GM21360 (cell line): ENCODE measurements at regions not wholly inside any gene's neighbourhood (a gene's known extent, or its start where the extent isn't known, plus 50 kb on each side); places are given as distances from the start of the nearest gene placed in this dataset.

Experiments
- ATAC-seq: cut with Tn5 transposase; IDR thresholded peaks from one replicate; pipeline ENCODE4 v1.9.1; 2021; ENCODE audit warnings: mild to moderate bottlenecking, moderate library complexity; ENCODE audit not compliant: unreplicated experiment

DNA sequence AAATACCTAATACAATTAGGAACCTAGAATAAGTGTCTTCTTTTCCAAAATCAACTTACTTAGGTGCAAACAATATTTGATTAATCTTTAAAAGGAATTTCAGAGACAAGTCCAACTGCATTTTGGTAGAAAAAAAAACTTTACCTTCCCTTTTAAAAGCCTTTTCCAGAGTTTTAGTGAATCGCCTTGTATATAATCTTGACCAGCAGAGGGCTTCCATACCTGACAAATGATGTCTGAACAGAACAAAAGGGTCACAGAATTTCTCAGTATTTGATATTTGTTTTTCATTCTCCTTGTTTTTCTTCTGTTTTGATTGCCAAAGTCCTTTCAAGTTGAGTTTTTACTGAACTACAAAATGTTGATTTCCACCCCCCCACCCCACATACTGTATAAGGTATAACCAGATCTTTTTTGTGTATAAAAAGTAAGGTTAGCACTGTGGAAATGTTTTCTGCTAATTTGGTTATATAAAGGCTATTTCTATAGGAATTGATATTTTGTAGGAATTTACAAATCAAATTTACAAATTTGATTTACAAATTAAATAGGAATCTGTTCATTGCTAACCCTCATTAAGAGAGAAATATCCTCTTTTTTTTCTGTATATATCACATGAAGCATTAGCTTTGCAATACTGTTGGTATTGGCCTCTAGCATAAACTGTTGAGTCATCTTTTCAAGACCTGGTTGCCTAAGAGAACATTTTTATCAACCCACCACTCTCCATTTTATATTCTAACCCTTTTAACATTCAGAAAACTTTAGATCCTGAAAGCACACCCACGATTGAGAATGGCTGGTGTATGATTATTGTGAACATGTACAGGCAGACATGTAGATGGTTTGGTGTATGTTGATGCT is 464.1 kb upstream of the RARB start:
- no peak for ATAC-seq

DNA sequence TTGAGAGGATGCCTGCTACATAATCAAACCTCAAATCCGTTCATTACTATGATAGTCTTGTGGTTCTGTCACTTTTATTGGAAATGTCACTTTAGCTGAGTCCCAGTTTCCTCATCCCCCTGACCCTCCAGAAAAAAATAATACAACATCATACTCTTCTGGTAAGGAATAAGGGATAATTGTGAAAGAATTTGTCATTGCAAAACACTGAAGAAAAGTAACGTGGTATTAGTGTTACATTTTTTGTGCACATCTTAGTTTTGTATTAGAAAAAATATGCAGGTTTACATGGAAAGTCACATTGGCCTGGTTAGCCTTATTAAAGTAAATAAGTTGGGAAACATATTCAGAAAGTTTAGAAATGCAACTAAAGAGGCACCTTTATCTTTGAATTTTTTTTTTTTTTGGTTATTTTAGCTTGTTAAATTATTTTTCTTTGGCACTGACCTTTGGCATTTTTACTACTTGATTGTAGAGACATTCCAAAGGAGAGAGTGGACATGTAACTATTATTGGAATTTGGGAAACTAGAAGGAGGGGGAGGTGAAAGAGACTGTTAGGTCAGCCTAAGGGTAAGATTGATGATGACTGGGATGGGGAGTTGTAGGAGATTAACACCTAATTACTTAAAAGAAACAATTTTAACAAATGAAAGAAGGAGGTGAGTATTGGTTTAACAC is 462.2 kb upstream of the RARB start:
- ATAC-seq, result no peak

DNA sequence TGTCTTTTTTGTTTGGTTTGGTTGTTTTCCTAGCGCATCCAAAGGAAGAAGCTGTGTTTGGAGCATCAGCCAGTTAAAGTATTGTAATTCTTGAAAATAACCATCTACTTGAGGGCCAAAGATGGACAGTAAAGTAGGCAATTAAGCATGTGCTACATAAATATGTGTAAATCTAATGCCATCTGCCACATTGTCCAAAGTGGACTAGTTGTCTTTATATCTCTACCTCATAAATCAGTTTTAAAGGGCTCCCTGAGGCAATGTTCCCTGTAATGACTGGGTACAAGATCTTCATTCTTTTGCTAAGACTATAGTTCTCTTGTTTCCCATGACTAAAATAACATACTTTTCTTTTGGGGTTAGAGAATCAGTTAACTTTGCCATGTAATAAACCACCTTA is 460.0 kb upstream of the RARB start:
- ATAC-seq, result no peak

DNA sequence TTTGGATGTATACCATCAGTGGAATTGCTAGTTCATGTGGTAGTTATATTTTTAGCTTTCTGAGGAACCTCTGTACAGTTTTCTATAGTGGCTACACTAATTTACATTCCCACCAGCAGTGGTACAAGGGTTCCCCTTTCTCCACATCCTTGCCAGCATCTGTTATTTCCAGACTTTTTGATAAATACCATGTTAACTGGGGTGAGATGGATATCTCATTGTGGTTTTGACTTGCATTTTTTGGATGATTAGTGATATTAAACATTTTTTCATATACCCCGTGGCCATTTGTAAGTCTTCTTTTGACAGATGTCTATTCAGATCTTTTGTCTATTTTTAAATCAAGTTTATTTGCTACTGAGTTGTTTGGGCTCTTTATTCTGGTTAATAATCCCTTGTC is 455.6 kb upstream of the RARB start:
- ATAC-seq, result no peak

DNA sequence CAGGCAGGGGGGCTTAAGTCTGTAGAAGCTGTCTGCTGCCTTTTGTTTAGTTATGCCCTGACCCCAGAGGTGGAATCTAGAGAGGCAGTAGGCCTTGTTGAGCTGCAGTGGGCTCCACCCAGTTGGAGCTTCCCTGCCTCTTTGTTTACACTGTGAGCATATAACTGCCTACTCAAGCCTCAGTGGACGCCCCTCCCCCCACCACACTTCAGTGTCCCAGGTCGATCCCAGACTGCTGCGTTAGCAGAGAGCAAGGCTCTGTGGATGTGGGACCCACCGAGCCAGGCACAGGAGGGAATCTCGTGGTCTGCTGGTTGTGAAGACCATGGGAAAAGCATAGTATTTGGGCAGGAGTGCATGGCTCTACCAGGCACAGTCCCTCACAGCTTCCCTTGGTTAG is 446.8 kb upstream of the RARB start:
- no peak for ATAC-seq

DNA sequence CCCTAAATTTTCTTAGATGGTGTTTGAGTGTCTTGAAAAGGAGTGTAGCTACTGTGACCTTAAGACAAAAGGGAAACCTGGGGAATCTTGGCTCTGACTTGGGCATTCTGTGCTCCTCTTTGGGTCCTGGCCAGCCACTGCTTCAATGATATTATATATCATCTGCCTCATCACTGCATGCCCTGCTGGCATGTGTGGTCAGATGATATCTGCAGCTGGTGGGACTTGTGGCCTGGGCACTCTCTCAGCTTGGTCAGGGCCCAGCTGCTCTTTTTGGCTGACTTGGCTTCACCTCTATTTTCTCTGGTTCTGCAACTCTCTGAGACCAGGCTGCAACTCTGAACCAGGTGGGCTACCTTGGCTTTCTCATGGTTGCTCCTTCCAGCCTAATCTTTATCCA is 446.1 kb upstream of the RARB start:
- ATAC-seq, result no peak

DNA sequence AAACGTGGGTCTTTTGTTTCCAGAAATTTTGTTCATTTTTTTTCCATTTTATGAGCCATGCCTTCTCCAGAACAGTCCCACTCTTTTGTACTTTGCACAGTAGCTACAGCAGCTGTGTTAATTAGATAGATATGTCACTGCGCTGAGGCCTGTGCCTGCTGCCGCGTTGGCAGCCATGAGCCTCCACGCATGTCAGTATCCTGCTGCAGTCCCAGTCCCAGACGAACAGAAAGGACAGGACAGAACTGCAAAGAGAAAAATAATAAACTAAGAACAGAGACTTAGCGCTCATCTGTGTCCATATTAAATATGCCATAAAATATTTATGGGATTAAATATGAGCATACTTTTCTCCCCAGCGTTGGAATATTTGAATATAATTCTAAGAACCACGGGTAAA is 442.4 kb upstream of the RARB start:
- no peak for ATAC-seq

DNA sequence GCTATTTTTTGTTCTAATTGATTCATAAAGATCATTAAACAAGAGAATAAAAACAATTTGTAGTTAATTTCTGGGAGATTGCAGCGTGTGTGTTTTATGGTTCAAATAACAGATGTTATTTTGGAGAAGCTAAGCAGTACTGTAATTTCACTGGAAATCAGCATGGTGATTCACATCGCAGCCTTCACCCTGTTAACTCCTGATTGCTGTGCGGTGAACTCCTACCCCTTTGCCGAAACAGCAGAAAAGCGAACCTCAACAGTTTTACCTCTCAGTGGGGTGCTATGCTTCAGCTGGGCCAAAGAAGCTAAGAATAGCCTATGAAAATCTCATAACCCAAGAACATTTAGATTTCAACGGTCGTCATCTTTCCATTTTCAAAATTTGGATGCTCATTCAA is 441.5 kb upstream of the RARB start:
- ATAC-seq, result no peak

DNA sequence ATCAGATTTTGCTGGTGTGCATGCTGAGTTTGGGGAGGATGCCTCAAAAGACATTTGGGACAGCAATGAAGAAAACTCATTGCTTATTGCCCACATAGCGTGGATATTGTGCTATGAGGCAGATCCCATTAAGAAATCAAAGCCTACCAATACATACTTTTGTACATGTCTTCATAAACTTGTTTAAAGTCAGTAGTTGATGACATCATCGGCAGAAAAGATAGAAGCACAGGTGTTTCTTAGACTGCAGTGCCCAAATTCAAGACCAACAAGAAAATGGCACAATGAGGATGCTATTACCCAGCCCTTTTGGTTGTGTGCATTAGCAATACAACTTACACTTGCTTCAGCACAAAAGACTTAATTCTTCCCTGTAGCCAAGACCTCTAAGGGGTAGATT is 428.7 kb upstream of the RARB start:
- no peak for ATAC-seq

DNA sequence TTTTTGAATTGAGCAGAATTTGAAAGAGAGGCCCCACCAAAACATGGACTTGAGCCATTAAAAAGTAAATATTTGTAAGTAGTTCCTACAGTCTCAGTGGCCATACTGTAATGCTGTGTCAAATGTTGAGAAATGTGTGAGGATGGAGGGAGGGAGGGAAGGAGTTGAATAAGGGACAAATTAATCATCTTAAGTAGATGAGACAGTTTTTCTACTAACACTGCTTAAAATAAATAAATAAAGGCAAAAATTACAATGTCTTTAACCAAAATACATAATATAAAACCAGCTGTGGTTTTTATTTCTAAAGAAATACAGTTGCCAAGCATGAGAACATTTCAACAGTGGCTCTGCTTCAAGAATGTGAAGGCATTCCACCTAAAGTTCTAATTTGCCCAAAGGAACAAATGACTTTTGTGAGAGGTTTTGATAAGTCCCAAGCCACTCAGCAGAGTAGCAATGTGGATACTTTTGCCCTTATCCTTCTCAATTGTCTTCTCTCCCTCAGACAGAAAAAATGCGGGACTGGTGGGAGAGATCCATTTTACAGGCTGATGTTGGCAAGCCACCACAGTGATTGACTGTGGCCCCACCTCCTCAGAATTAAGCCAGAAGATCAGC is 427.0 kb upstream of the RARB start:
- no peak for ATAC-seq

DNA sequence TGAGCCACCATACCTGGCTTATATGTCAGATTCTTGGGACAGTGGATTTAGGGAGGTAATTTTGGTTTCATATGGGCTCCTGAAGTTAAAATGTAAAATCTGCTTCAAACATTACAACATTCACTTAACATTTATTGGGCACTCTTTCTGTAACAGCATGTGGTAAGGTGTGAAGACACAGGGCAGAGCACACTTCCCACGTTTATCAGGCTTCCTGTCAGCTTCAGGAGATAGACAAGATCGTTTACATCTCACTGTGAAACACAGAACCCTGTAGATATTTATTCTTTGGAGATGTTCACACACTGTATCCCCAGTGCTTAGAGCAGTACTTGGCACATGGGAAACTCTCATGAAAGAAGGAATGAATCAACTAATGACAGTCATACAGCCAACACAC is 426.0 kb upstream of the RARB start:
- ATAC-seq, result no peak

DNA sequence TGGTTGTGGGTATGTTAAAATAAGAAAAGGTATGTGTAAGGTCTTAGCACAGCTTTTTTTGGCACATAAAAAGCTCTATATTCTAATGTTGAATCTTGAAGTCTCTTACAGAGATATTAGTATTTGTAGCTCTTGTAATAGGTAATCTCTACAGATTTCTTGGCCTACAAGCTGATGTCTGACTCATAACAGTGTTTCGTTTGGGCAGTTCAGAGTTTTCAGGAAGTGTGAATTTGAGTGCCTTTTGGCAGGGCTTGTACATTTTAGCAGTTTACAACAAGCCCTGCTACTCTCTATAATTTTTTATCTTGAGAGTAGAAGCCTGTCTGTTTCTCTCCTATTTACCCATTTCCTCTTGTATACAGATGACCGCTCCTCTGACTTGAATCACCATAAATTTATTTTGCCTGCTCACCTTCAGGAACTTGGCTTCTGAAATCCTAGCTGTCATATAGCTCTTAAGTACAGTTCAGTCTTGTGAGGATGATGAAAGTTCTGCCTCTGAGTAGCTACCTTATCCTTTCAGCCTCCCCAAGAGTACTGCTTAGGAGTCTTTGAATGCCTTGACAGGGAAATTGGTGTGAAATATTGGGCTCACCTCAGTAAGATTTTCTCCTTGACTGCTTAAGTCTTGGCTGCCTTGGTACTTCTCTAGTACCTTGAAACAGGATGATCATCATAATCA is 419.9 kb upstream of the RARB start:
- peak; percentile 98 for ATAC-seq

DNA sequence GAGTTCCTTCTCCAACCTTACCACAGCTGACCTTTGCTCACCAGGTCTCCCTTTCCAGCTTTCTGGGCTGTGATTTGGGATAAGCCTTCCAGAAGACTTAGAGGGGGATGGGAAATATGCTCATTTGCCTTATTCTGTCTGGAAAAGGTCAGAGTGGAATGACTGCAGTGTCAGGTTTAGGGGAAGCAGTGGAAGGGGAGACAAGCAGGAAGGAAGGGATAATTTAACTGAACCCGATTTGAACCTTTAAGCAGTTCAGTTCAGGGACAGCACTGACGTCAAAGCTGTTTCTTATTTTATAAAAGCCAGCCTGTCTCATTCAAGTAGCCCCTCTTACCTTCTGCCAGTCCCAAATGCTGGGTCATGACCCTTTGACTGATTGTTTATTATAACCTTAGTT is 418.4 kb upstream of the RARB start:
- ATAC-seq, result no peak

DNA sequence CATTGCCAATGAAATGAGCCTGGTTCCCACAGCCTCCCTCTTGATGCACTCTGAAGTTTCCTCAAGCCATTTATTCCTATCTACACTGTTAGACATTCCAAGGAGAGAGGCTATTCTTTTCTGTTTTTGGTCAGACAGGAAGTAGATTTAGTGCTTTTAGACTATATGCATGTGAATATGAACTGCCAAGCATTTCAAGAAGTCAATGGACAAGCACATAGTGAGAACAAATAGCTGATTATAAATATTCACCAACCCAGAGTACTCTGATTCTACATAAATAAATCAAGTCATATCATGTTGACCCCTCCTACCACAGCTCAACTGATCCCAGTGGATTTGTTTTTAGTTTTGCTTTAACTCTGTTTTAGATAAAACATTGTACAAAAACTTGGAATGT is 412.5 kb upstream of the RARB start:
- no peak for ATAC-seq

DNA sequence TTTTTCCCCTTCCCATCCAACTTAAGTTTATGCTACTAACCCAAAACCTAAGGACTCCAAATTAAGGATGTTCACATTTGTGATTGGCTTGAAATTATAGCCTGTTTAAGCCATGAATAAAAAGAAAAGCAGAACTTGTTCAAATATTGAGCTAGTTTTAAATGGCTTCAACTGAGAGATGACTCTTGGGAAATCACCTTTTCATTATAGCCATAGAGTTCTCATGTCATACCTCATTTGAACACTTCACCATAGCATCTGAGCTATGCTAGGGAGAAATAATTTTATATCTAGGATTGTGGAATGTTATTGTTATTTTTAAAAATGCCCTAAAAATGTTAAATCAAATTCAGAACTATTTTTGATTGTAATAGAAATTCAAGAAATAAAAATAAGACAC is 409.2 kb upstream of the RARB start:
- ATAC-seq, result no peak

DNA sequence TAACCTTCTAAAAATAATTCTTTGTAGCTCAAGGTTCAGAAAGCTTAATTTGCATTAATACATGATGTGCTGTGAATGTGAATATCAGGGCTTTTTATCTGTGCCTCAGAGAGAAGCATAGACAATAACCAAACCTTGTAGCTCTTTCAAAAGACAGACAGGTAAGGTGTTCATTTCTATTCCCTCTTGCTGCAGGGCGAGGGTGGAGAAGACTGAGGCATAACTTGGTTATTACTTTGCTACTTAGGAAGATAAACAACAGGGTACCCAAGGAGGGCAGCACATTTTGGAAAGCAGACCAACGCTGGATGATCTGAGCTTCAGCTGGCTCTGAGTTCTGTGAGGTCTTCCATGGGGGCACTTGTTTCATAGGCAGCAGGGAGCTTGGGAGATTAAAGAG is 408.6 kb upstream of the RARB start:
- no peak for ATAC-seq

DNA sequence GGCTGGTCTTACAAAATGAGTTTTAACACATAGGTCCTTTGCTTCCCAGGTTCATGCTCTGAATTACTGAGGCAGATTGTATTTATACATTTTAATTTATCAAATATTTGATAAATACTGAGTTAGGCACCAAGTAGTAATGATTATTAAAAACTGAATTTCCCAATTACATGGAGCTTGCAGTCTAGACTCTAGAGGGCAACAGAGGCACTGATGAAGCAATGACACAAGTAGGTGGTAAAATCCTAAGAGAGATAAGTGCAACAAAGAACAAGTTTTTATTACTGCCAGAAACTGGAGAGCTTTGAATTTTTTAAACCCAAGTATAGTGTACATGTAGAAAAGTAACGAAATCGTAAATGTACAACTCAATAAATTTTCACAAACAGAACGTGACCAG is 406.2 kb upstream of the RARB start:
- no peak for ATAC-seq

DNA sequence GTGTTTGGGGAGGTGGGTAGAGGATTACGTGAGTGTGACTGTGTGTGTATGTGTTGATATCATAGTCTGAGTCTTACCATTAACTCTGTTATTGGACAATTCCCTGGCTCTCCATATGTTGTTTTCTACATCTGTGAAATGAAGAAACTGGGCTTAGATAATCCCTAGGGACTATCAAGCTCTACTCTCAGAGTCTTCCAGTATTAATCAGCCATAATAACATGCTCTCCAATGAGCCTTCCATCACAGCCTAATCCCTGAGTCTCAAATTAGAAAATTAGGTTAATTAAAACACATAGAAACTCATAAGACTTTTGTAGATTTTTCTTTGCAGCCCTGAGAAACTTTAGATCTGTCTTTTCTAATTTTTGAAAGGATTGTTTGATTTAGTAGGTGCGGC is 404.2 kb upstream of the RARB start:
- no peak for ATAC-seq

DNA sequence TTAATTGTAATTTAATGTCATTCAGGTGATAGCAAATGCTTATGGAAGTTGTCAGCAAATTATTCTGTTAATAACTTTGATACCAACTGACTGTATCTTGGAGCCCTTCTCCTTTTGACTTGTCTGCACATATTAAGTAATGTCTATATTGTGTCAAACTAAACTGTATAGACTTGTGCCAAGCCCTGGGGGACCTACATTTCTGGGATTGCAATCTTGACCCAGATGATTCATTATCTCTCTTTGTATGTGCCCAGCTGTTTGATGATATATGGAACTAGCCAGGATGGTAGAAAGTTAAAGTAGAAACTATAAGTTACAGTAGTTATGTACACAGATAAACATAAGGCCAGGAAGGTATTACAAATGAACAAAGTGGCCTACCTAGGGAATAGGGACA is 402.8 kb upstream of the RARB start:
- no peak for ATAC-seq

DNA sequence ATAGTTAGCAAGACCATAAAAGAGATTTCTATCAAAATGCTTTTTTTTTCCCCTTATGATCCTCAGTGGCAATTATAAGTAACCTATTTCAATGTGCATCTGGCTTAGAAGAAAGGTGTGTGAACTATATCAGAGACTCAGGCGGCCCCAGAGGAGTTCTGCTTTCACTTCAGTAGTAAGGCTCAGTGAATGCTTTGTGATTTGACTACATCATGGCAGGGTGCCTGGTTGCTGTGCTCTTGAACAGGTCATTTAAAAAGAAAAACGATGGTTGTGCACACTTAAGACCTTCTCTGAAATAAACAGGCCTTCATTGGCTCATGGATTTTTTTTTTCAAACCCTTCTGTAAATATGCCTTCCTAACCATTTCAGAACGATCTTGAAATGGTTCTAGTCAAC is 400.4 kb upstream of the RARB start:
- no peak for ATAC-seq

DNA sequence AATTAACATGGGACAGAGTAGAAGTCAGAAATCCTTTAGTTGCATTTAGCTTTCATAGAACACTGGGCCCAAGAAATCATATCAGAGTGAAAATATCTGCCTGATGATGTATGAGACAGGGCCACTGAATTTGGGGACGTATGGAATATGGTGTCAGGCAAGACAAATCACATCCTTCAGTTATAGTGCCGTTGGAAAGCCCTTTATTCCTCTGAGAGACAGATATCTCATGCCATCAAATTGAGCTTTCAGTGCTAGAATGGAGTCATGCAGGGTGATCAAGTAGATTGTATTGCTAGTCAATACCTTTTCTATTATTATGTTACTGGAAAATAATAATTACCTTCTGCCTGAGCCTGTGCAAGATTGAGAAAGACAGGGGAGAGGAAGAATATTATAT is 398.2 kb upstream of the RARB start:
- ATAC-seq, result no peak

DNA sequence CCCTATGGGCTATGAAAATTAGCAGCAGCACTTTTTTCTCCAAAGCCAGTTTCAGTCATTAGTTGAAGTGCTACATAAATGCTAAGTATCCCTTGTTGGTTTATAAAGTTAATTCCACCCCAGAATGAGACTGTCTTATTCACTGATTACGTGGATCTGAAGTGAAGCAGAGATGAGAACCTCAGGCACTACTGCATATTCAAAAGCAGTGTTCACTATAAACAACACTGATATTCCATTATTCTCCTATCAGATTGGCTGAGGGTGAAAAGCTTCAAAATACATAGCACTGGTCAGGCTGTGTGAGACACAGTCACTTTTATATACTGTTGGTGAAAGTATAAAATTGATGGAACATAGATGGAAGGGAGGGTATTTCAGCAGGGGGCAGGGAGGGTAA is 395.7 kb upstream of the RARB start:
- ATAC-seq, result no peak
